Femur (tissue), 1 donor: ENCODE measurements at regions not wholly inside any gene's neighbourhood (a gene's known extent, or its start where the extent isn't known, plus 50 kb on each side); places are given as distances from the start of the nearest gene placed in this dataset.

Experiments used
- DNase-seq: peaks from one replicate; pipeline ENCODE4 v3.0.0-alpha.2; 2017

DNA sequence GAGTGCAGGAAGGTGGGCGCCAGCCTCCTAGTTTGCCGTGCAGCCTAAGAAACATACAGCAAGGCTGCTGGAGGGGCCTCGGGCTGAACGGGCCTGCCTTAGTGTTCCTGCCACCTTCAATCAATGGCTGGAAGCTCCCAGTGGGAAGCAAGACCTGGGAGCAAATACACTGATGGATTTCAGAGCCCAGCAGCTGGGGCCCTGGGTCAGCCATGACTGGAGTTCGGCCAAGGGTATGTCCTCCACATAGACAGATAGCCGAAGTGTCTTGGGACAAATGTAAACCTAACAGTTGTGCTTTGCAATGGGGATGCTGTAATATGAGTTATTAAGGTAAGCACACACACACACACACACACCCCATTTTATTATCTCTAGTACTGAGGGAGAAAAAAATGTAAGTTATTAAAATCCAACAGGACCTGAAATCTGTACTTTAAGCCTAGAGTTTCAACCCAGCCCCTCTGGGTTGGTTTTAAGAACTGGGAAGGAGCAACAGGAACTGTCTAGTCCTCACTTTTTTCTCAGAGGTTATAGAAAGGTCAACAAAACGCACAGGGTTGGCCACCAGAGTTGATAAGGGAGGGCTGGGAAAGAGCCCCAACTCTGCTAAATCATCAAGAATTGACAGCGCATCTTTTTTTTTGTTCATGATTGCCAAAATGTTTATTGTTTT, 50.0 kb upstream of the CELF2 start:
- peak; percentile 50 for DNase-seq
